Stimulated activated CD4-positive, alpha-beta T cell treated with anti-CD3 and anti-CD28 coated beads, Interleukin-4, amount 100 ng/mL, for 1 hour (primary cell): ENCODE measurements at regions not wholly inside any gene's neighbourhood (a gene's known extent, or its start where the extent isn't known, plus 50 kb on each side); places are given as distances from the start of the nearest gene placed in this dataset.
"Not testable (repeated sequence)": the region's sequence is repeated elsewhere in the genome, so short reads cannot be mapped to it uniquely, and the experiment has no call there.

ENCODE experiments used
- DNase-seq: peaks from one replicate; pipeline ENCODE4 v3.0.0-alpha.2; 2020

- DNase-seq = no peak
Observed at GRCh38 chr3:102936511-102937045, 501.8 kb downstream of the ZPLD1 start.

GRCh38 chr3:102941786-102942185 lies 507.0 kb downstream of the ZPLD1 start:
- DNase-seq = no peak

GRCh38 chr3:102946445-102946844 lies 511.6 kb downstream of the ZPLD1 start:
- DNase-seq = not testable (repeated sequence)

GRCh38 chr3:102972350-102972749 lies 537.5 kb downstream of the ZPLD1 start:
- no peak for DNase-seq

GRCh38 chr3:102974333-102974732 lies 539.5 kb downstream of the ZPLD1 start:
- DNase-seq = no peak

- DNase-seq = no peak
Observed at GRCh38 chr3:102979191-102979590, 544.4 kb downstream of the ZPLD1 start.

GRCh38 chr3:102979682-102980354 lies 545.0 kb downstream of the ZPLD1 start:
- DNase-seq = no peak

GRCh38 chr3:102980355-102980696 lies 545.5 kb downstream of the ZPLD1 start:
- no peak for DNase-seq

GRCh38 chr3:103002425-103003176 lies 567.8 kb downstream of the ZPLD1 start:
- no peak for DNase-seq

GRCh38 chr3:103006526-103007183 lies 571.8 kb downstream of the ZPLD1 start:
- no peak for DNase-seq

- DNase-seq = no peak
Observed at GRCh38 chr3:103009609-103010008, 574.8 kb downstream of the ZPLD1 start.

GRCh38 chr3:103025880-103026279 lies 591.1 kb downstream of the ZPLD1 start:
- no peak for DNase-seq

- no peak for DNase-seq
Observed at GRCh38 chr3:103033841-103034240, 599.0 kb downstream of the ZPLD1 start.

- DNase-seq = no peak
Observed at GRCh38 chr3:103047640-103048039, 612.8 kb downstream of the ZPLD1 start.

- DNase-seq = no peak
Observed at GRCh38 chr3:103048068-103048722, 613.4 kb downstream of the ZPLD1 start.

GRCh38 chr3:103052236-103052830 lies 617.5 kb downstream of the ZPLD1 start:
- no peak for DNase-seq

GRCh38 chr3:103055021-103055520 lies 620.3 kb downstream of the ZPLD1 start:
- no peak for DNase-seq

- no peak for DNase-seq
Observed at GRCh38 chr3:103056542-103056941, 621.7 kb downstream of the ZPLD1 start.

- DNase-seq = no peak
Observed at GRCh38 chr3:103057003-103057402, 622.2 kb downstream of the ZPLD1 start.

- no peak for DNase-seq
Observed at GRCh38 chr3:103057487-103057886, 622.7 kb downstream of the ZPLD1 start.

GRCh38 chr3:103059432-103059831 lies 624.6 kb downstream of the ZPLD1 start:
- DNase-seq = no peak

GRCh38 chr3:103060242-103060641 lies 625.4 kb downstream of the ZPLD1 start:
- no peak for DNase-seq

GRCh38 chr3:103067963-103068362 lies 633.1 kb downstream of the ZPLD1 start:
- no peak for DNase-seq
